ENCODE measurements at regions not wholly inside any gene's neighbourhood (a gene's known extent, or its start where the extent isn't known, plus 50 kb on each side); places are given as distances from the start of the nearest gene placed in this dataset.

GRCh38 chr3:76016111-76016510 is 230.8 kb upstream of the ZNF717 start:
- Histone ChIP-seq H3K36me3 (replicated peaks in 1 of 2; ENCODE audit: control insufficient read depth in 1 of 2, insufficient read depth in 2 of 2, low read length in 1 of 2) (no peaks in the 10 kb centered on the region), H3K27ac (ENCODE audit: low read depth in 2 of 2, low read length in 1 of 2) (no peak overlapping the region), H2AFZ (ENCODE audit: low read depth) (no peak overlapping the region), H3K27me3 (ENCODE audit: insufficient read depth) (no peaks in the 10 kb centered on the region), H3K4me1 (ENCODE audit: control insufficient read depth in 1 of 2, insufficient read depth in 2 of 2, low read depth in 1 of 2, low read length in 1 of 2) (no peaks in the 10 kb centered on the region), H3K9ac (no peak overlapping the region), H3K79me2 (ENCODE audit: insufficient read depth) (no peaks in the 10 kb centered on the region), H3F3A (replicated peaks; ENCODE audit: insufficient read depth) (no peaks in the 10 kb centered on the region), H3K9me3 (no peaks in the 10 kb centered on the region), H3K4me2 (no peak overlapping the region), H3K4me3 (ENCODE audit: low read depth in 2 of 2, low read length in 1 of 2) (no peak overlapping the region), H4K20me1 (ENCODE audit: insufficient read depth) (no peaks in the 10 kb centered on the region), H3K9me2 (no peaks in the 10 kb centered on the region)
- WGBS (ENCODE audit: low lambda C conversion rate): 42% methylated on average over 6 of the region's 6 CpGs
- ChIA-PET CTCF (interaction anchor here (0.7 to 1.4 kb wide), 4 partner anchors 8 to 569 kb away, joined by 3 to 4 read pairs (median 4); no protein-coding TSS in a partner anchor), POLR2A (no interaction called here)
- no peak for DNase-seq
- no peak for TF ChIP-seq GATA2 (CRISPR knock-in tag; IDR thresholded peaks at IDR 0.05)

DNA sequence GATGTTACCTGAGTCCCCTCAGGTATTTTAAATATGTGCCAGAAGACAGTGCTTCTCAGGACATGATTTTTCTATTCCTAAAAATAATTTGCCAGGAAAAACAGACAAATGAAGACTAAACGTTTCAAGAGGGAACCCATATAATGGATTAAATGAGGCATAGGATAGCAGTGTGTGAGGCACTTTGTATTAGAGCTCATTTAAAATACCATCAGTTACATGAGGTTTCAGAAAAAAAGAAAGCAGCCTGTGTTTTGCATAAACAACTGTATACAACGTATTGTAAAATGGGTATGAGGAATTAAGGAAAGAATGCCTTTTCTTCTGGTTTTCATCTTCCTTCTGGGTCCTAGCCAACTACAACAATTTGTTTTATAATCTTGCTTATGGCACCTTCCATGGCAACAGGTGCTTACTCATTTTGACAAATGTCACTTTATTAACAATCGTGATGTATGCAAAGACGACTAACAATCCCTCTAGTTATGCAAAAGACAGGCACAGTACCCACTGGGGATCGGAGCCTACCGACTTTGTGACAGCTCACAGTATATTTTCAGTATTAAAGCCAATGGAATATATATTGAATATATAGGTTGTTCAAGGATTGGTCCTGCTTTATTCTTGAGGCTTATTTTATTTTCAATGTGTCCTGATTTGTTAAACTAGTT is 231.6 kb upstream of the ZNF717 start:
- H3K4me1 ChIP-seq (ENCODE audit: control insufficient read depth in 1 of 2, insufficient read depth in 2 of 2, low read depth in 1 of 2, low read length in 1 of 2): no peaks in the 10 kb centered on the region
- no peak overlapping the region for H2AFZ ChIP-seq (ENCODE audit: low read depth)
- no peaks in the 10 kb centered on the region for H3K79me2 ChIP-seq (ENCODE audit: insufficient read depth)
- H3K27me3 ChIP-seq (ENCODE audit: insufficient read depth): no peaks in the 10 kb centered on the region
- no peaks in the 10 kb centered on the region for H3K36me3 ChIP-seq (replicated peaks in 1 of 2; ENCODE audit: control insufficient read depth in 1 of 2, insufficient read depth in 2 of 2, low read length in 1 of 2)
- no peak for DNase-seq
- H3K9me3 ChIP-seq: no peaks in the 10 kb centered on the region
- no peaks in the 10 kb centered on the region for H3K9me2 ChIP-seq
- no peak overlapping the region for H3K9ac ChIP-seq
- no peak overlapping the region for H3K4me2 ChIP-seq
- ChIA-PET CTCF (interaction anchor here (0.9 to 1.4 kb wide), 2 partner anchors 9 to 28 kb away, joined by 3 to 4 read pairs; no protein-coding TSS in a partner anchor), POLR2A (no interaction called here)
- H3F3A ChIP-seq (replicated peaks; ENCODE audit: insufficient read depth): no peaks in the 10 kb centered on the region
- no peak overlapping the region for H3K4me3 ChIP-seq (ENCODE audit: low read depth in 2 of 2, low read length in 1 of 2)
- no peaks in the 10 kb centered on the region for H4K20me1 ChIP-seq (ENCODE audit: insufficient read depth)
- no peak overlapping the region for H3K27ac ChIP-seq (ENCODE audit: low read depth in 2 of 2, low read length in 1 of 2)
- WGBS (ENCODE audit: low lambda C conversion rate): 38% methylated on average over 6 of the region's 6 CpGs
- TF ChIP-seq RCOR1 (IDR thresholded peaks at IDR 0.05; ENCODE audit: low read length) (no peak), RAD21 (IDR thresholded peaks at IDR 0.05; ENCODE audit: low read length) (no peak), SMC3 (IDR thresholded peaks at IDR 0.05; ENCODE audit: low read depth, low read length) (no peak), FOSL2 (IDR thresholded peaks at IDR 0.05; ENCODE audit: borderline replicate concordance, low read depth) (no peak), TAF1 (IDR thresholded peaks at IDR 0.05; ENCODE audit: borderline replicate concordance, low read depth, low read length) (no peak), FOXJ3 (CRISPR knock-in tag; IDR thresholded peaks at IDR 0.05) (no peak), MXI1 (IDR thresholded peaks at IDR 0.05; ENCODE audit: low read depth, low read length) (no peak), POLR2AphosphoS5 (IDR thresholded peaks at IDR 0.05; ENCODE audit: low read depth, low read length) (no peak), NFIC (IDR thresholded peaks at IDR 0.05; ENCODE audit: borderline replicate concordance) (no peak), CHD2 (IDR thresholded peaks at IDR 0.05; ENCODE audit: low read length, partially characterized antibody) (no peak), TEAD4 (IDR thresholded peaks at IDR 0.05; ENCODE audit: borderline replicate concordance, insufficient read depth) (no peak), ELF1 (IDR thresholded peaks at IDR 0.05) (no peak)
- TF ChIP-seq, protein P1, sequence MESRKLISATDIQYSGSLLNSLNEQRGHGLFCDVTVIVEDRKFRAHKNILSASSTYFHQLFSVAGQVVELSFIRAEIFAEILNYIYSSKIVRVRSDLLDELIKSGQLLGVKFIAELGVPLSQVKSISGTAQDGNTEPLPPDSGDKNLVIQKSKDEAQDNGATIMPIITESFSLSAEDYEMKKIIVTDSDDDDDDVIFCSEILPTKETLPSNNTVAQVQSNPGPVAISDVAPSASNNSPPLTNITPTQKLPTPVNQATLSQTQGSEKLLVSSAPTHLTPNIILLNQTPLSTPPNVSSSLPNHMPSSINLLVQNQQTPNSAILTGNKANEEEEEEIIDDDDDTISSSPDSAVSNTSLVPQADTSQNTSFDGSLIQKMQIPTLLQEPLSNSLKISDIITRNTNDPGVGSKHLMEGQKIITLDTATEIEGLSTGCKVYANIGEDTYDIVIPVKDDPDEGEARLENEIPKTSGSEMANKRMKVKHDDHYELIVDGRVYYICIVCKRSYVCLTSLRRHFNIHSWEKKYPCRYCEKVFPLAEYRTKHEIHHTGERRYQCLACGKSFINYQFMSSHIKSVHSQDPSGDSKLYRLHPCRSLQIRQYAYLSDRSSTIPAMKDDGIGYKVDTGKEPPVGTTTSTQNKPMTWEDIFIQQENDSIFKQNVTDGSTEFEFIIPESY (IDR thresholded peaks at IDR 0.05; ENCODE audit: borderline replicate concordance, low read depth): no peak
- TF ChIP-seq, protein P2, sequence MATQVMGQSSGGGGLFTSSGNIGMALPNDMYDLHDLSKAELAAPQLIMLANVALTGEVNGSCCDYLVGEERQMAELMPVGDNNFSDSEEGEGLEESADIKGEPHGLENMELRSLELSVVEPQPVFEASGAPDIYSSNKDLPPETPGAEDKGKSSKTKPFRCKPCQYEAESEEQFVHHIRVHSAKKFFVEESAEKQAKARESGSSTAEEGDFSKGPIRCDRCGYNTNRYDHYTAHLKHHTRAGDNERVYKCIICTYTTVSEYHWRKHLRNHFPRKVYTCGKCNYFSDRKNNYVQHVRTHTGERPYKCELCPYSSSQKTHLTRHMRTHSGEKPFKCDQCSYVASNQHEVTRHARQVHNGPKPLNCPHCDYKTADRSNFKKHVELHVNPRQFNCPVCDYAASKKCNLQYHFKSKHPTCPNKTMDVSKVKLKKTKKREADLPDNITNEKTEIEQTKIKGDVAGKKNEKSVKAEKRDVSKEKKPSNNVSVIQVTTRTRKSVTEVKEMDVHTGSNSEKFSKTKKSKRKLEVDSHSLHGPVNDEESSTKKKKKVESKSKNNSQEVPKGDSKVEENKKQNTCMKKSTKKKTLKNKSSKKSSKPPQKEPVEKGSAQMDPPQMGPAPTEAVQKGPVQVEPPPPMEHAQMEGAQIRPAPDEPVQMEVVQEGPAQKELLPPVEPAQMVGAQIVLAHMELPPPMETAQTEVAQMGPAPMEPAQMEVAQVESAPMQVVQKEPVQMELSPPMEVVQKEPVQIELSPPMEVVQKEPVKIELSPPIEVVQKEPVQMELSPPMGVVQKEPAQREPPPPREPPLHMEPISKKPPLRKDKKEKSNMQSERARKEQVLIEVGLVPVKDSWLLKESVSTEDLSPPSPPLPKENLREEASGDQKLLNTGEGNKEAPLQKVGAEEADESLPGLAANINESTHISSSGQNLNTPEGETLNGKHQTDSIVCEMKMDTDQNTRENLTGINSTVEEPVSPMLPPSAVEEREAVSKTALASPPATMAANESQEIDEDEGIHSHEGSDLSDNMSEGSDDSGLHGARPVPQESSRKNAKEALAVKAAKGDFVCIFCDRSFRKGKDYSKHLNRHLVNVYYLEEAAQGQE (IDR thresholded peaks at IDR 0.05; ENCODE audit: low read depth, low read length): no peak
- TF ChIP-seq, protein P3, sequence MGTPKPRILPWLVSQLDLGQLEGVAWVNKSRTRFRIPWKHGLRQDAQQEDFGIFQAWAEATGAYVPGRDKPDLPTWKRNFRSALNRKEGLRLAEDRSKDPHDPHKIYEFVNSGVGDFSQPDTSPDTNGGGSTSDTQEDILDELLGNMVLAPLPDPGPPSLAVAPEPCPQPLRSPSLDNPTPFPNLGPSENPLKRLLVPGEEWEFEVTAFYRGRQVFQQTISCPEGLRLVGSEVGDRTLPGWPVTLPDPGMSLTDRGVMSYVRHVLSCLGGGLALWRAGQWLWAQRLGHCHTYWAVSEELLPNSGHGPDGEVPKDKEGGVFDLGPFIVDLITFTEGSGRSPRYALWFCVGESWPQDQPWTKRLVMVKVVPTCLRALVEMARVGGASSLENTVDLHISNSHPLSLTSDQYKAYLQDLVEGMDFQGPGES (IDR thresholded peaks at IDR 0.05; ENCODE audit: low read depth, low read length): no peak
- TF ChIP-seq, protein P4, sequence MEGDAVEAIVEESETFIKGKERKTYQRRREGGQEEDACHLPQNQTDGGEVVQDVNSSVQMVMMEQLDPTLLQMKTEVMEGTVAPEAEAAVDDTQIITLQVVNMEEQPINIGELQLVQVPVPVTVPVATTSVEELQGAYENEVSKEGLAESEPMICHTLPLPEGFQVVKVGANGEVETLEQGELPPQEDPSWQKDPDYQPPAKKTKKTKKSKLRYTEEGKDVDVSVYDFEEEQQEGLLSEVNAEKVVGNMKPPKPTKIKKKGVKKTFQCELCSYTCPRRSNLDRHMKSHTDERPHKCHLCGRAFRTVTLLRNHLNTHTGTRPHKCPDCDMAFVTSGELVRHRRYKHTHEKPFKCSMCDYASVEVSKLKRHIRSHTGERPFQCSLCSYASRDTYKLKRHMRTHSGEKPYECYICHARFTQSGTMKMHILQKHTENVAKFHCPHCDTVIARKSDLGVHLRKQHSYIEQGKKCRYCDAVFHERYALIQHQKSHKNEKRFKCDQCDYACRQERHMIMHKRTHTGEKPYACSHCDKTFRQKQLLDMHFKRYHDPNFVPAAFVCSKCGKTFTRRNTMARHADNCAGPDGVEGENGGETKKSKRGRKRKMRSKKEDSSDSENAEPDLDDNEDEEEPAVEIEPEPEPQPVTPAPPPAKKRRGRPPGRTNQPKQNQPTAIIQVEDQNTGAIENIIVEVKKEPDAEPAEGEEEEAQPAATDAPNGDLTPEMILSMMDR (IDR thresholded peaks at IDR 0.05): no peak
- TF ChIP-seq, protein P5, sequence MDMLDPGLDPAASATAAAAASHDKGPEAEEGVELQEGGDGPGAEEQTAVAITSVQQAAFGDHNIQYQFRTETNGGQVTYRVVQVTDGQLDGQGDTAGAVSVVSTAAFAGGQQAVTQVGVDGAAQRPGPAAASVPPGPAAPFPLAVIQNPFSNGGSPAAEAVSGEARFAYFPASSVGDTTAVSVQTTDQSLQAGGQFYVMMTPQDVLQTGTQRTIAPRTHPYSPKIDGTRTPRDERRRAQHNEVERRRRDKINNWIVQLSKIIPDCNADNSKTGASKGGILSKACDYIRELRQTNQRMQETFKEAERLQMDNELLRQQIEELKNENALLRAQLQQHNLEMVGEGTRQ (IDR thresholded peaks at IDR 0.05; ENCODE audit: borderline replicate concordance, low read depth, low read length): no peak
